ENCODE measurements at regions not wholly inside any gene's neighbourhood (a gene's known extent, or its start where the extent isn't known, plus 50 kb on each side); places are given as distances from the start of the nearest gene placed in this dataset.

GRCh38 chr11:106353031-106353430, 275.6 kb downstream of the AASDHPPT start:
- BruUV-seq (replicated peaks): no TSS peak
- no peak for TF ChIP-seq TCF7L2 (IDR thresholded peaks at IDR 0.05; ENCODE audit: borderline replicate concordance, extremely low read depth, insufficient read depth, insufficient read length)
- TF ChIP-seq MAX (IDR thresholded peaks at IDR 0.05): no peak
- TF ChIP-seq ZFX (IDR thresholded peaks at IDR 0.05): no peak
- TF ChIP-seq SIN3A (IDR thresholded peaks at IDR 0.05; ENCODE audit: low read depth): no peak
- TF ChIP-seq ATF3 (IDR thresholded peaks at IDR 0.05): no peak
- TF ChIP-seq CTCF (IDR thresholded peaks at IDR 0.05 in 2 of 3, conservative IDR thresholded peaks at IDR 0.05 in 1 of 3; ENCODE audit: borderline replicate concordance in 1 of 3, insufficient read depth in 1 of 3, low read depth in 2 of 3, low read length in 2 of 3): no peak
- no peak for TF ChIP-seq CEBPB (IDR thresholded peaks at IDR 0.05; ENCODE audit: low read depth)
- TF ChIP-seq YY1 (IDR thresholded peaks at IDR 0.05; ENCODE audit: extremely low read depth, insufficient replicate concordance, low read depth, low read length): no peak
- no peak for TF ChIP-seq POLR2A (IDR thresholded peaks at IDR 0.05; ENCODE audit: borderline replicate concordance, extremely low read depth, insufficient read depth, insufficient read length)
- TF ChIP-seq ZNF274 (IDR thresholded peaks at IDR 0.05; ENCODE audit: low read depth, low read length): no peak
- TF ChIP-seq EGR1 (IDR thresholded peaks at IDR 0.05; ENCODE audit: low read depth): no peak
- TF ChIP-seq POLR2AphosphoS5 (IDR thresholded peaks at IDR 0.05; ENCODE audit: low read depth, low read length): no peak
- no peak for TF ChIP-seq EZH2 (IDR thresholded peaks at IDR 0.05)
- Histone ChIP-seq H3K9me2 (ENCODE audit: insufficient read depth) (no peaks in the 10 kb centered on the region), H2AFZ (ENCODE audit: low read depth, low read length, poor library complexity, severe bottlenecking) (no peak overlapping the region), H3K4me2 (ENCODE audit: low read length) (no peak overlapping the region), H3K36me3 (ENCODE audit: control insufficient read depth in 1 of 2, insufficient read depth in 2 of 2, low read length in 2 of 2) (no peaks in the 10 kb centered on the region), H4K20me1 (ENCODE audit: insufficient read depth) (no peaks in the 10 kb centered on the region), H3K27me3 (ENCODE audit: insufficient read depth, low read length) (no peaks in the 10 kb centered on the region), H3K4me3 (replicated peaks in 1 of 2; ENCODE audit: low read depth in 1 of 2, low read length in 2 of 2) (no peak overlapping the region), H3K9ac (ENCODE audit: low read length) (no peak overlapping the region), H3K4me1 (ENCODE audit: control insufficient read depth in 1 of 2, insufficient read depth in 2 of 2, low read length in 2 of 2) (no peaks in the 10 kb centered on the region), H3K9me3 (ENCODE audit: control insufficient read depth in 1 of 2, insufficient read depth in 1 of 2, low read depth in 1 of 2, low read length in 2 of 2) (no peaks in the 10 kb centered on the region), H3K27ac (ENCODE audit: low read depth, low read length) (no peak overlapping the region), H3K79me2 (ENCODE audit: insufficient read depth, low read length) (no peaks in the 10 kb centered on the region)
- ATAC-seq (no peak), DNase-seq (ENCODE audit: low read depth, low spot score) (no peak)
- POLR2A ChIA-PET: no interaction called here
- intact Hi-C loops (cut with micrococcal nuclease): no loop called here
- RAD21 ChIA-PET (ENCODE audit: low non-redundant PET in 1 of 2, low total read pairs in 2 of 2, uncharacterized antibody in 2 of 2, unreplicated experiment in 2 of 2): no interaction called here
- CTCF ChIA-PET: no interaction called here
